H1 (cell line): ENCODE measurements at regions not wholly inside any gene's neighbourhood (a gene's known extent, or its start where the extent isn't known, plus 50 kb on each side); places are given as distances from the start of the nearest gene placed in this dataset.

Source experiments
- EP300 ChIP-seq, 2 experiments: IDR thresholded peaks; 1 replicate in 1 of 2; 2 replicates in 1 of 2; pipeline ENCODE4 v1.6.1; 2011 to 2012; ENCODE audit warnings: low read depth in 2 of 2, low read length in 2 of 2, mild to moderate bottlenecking in 2 of 2, borderline replicate concordance in 1 of 2, inconsistent platforms in 1 of 2, moderate library complexity in 1 of 2
- HDAC2 ChIP-seq, 2 experiments: fragments of 300-600 bp in 1 of 2; sonication (generic) in 1 of 2; IDR thresholded peaks; 2 replicates each; pipeline ENCODE4 v1.6.1; 2011 to 2012; ENCODE audit warnings: low read depth in 2 of 2, low read length in 2 of 2, mild to moderate bottlenecking in 2 of 2, moderate library complexity in 2 of 2, borderline replicate concordance in 1 of 2, inconsistent platforms in 1 of 2
- JUND ChIP-seq: IDR thresholded peaks from 2 replicates; pipeline ENCODE4 v1.6.1; 2011; ENCODE audit warnings: mild to moderate bottlenecking, improper control_type of control experiment, low read length
- KDM1A ChIP-seq: fragments of 200-600, 300-600 bp; sonication (generic); IDR thresholded peaks from 2 replicates; pipeline ENCODE4 v1.7.1; 2016; ENCODE audit warnings: mild to moderate bottlenecking, low read length, borderline replicate concordance
- POU5F1 ChIP-seq: IDR thresholded peaks from 2 replicates; pipeline ENCODE4 v1.6.1; 2011; ENCODE audit warnings: low read depth, mild to moderate bottlenecking, low read length, moderate library complexity
- SRF ChIP-seq: IDR thresholded peaks from 2 replicates; pipeline ENCODE4 v1.6.1; 2011; ENCODE audit warnings: mild to moderate bottlenecking, low read depth, low read length, moderate library complexity

- TF ChIP-seq EP300 (IDR thresholded peaks at IDR 0.05; ENCODE audit: borderline replicate concordance in 1 of 2, low read depth in 2 of 2, low read length in 2 of 2) (no peak), HDAC2 (IDR thresholded peaks at IDR 0.05; ENCODE audit: borderline replicate concordance in 1 of 2, low read depth in 2 of 2, low read length in 2 of 2) (no peak), SRF (no peak), KDM1A (no peak), POU5F1 (no peak), JUND (no peak)
These were observed 142.9 kb upstream of the GRAMD2B start (continued) for GRCh38 chr5:126280343-126280742.
